ENCODE measurements at regions not wholly inside any gene's neighbourhood (a gene's known extent, or its start where the extent isn't known, plus 50 kb on each side); places are given as distances from the start of the nearest gene placed in this dataset.
"Not testable (repeated sequence)": the region's sequence is repeated elsewhere in the genome, so short reads cannot be mapped to it uniquely, and the experiment has no call there.

DNA sequence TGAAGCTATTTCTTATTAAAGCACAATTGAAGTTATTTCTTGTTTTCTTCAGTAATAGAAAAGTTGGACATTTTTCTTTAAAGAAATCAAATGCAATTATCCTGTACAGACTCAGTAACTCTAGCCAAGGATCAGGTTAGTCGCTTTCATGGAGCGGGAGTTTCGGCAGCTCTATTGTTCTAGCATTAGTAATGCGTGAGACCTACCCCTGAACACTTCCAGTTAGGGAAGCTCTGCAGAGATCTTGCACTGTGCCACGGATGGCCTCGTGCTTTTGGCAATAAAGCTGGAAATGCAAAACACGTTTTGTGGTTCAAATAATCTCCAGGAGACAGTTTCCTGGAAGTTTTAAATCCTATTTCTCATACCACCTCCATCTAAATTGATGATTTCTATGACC lies 488.4 kb downstream of the SETD4 start:
- Histone ChIP-seq H3K27me3 (ENCODE audit: control insufficient read depth, insufficient read depth, low read length) (no peaks in the 10 kb centered on the region), H3K9me3 (replicated peaks; ENCODE audit: control insufficient read depth, low read depth, low read length) (no peaks in the 10 kb centered on the region), H3K4me1 (ENCODE audit: control insufficient read depth, insufficient read depth, low read length) (no peaks in the 10 kb centered on the region), H3K4me3 (ENCODE audit: low read length) (no peak overlapping the region), H3K36me3 (ENCODE audit: control insufficient read depth, insufficient read depth, low read length) (no peaks in the 10 kb centered on the region), H3K27ac (ENCODE audit: low read length) (no peak overlapping the region)
- DNase-seq = no peak
- WGBS (ENCODE audit: insufficient coverage) = 60% methylated on average over 4 of the region's 7 CpGs

DNA sequence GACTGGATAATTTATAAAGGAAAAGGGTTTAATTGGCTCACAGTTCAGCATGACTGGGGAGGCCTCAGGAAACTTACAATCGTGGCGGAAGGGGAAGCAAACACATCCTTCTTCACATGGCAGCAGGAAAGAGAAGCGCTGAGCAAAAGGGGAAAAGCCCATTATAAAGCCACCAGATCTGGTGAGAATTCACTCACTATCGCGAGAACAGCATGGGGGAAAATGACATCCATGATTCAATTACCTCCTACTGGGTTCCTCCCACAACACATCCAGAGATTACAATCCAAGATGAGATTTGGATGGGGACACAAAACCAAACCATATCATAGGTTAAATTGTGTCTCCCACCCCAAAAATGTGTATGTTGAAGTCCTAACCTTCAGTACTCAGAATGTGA lies 491.7 kb downstream of the SETD4 start:
- DNase-seq = no peak
- Histone ChIP-seq H3K27ac (ENCODE audit: low read length) (no peak overlapping the region), H3K27me3 (ENCODE audit: control insufficient read depth, insufficient read depth, low read length) (no peaks in the 10 kb centered on the region), H3K9me3 (replicated peaks; ENCODE audit: control insufficient read depth, low read depth, low read length) (no peaks in the 10 kb centered on the region), H3K4me3 (ENCODE audit: low read length) (no peak overlapping the region), H3K4me1 (ENCODE audit: control insufficient read depth, insufficient read depth, low read length) (peaks cover 10% of the 10 kb centered on the region), H3K36me3 (ENCODE audit: control insufficient read depth, insufficient read depth, low read length) (no peaks in the 10 kb centered on the region)
- no CpG with 5 or more reads among the region's 5 CpGs for WGBS (ENCODE audit: insufficient coverage)

- Histone ChIP-seq H3K9me3 (replicated peaks; ENCODE audit: control insufficient read depth, low read depth, low read length) (no peaks in the 10 kb centered on the region), H3K4me3 (ENCODE audit: low read length) (no peak overlapping the region), H3K27me3 (ENCODE audit: control insufficient read depth, insufficient read depth, low read length) (no peaks in the 10 kb centered on the region), H3K36me3 (ENCODE audit: control insufficient read depth, insufficient read depth, low read length) (no peaks in the 10 kb centered on the region), H3K27ac (ENCODE audit: low read length) (no peak overlapping the region), H3K4me1 (ENCODE audit: control insufficient read depth, insufficient read depth, low read length) (peaks cover 10% of the 10 kb centered on the region)
- no CpG with 5 or more reads among the region's 3 CpGs for WGBS (ENCODE audit: insufficient coverage)
- no peak for DNase-seq
These were observed 493.5 kb downstream of the SETD4 start for GRCh38 chr21:35566874-35567273.

DNA sequence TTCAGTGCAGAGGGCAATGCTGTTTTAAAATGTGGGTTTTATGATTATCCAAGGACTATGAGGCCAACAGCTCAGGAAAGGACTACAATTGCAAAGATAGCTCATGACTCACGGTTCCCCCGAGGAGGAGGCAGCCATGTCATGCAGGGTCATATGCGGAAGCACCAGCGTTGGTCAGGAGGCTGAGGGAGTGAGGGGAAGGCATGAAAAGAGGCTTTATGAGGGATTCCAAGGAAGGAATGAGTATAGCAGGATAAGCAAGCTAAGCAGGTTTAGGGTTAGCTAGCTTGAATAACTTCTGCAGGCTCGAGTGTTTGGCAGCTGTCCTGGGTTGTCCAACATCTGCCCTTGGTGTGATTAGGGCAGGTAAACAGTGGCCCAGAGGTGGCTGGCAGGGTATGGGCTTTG lies 495.1 kb downstream of the SETD4 start:
- Histone ChIP-seq H3K9me3 (replicated peaks; ENCODE audit: control insufficient read depth, low read depth, low read length) (no peaks in the 10 kb centered on the region), H3K4me3 (ENCODE audit: low read length) (no peak overlapping the region), H3K4me1 (ENCODE audit: control insufficient read depth, insufficient read depth, low read length) (peaks cover 10% of the 10 kb centered on the region), H3K27ac (ENCODE audit: low read length) (peak overlapping the region; percentile 51), H3K36me3 (ENCODE audit: control insufficient read depth, insufficient read depth, low read length) (no peaks in the 10 kb centered on the region), H3K27me3 (ENCODE audit: control insufficient read depth, insufficient read depth, low read length) (no peaks in the 10 kb centered on the region)
- 31% methylated on average over 5 of the region's 5 CpGs for WGBS (ENCODE audit: insufficient coverage)
- peak; percentile 59 for DNase-seq

DNA sequence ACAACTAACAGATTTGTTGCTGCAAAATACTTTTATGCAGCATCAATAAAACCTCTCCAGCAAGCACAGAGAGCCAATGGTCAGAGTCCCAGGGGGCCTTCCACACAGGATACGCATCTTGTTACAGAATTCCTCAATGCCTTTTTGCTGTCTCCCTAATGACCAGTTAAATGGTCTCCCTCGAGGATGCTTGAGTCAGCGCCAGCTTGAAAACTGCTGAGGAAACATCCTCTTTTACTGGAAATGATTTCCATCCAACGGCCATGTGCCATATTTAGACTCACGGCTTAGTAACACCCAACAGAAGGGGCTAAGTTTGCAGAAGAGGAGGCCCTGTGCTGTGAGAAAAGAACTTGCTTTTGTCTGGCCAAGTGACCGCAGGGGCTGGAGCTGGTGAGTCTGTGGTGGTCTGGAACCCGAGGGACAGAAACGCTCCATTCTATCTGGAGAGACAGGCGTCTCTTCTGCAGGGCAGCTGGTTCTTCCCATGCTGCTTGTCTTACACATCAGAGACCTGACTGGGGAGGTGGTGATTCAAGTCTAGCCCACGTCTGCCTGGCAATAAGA lies 496.4 kb downstream of the SETD4 start:
- WGBS (ENCODE audit: insufficient coverage) = 24% methylated on average over 7 of the region's 10 CpGs
- Histone ChIP-seq H3K27ac (ENCODE audit: low read length) (peak overlapping the region; percentile 75), H3K4me1 (ENCODE audit: control insufficient read depth, insufficient read depth, low read length) (peaks cover 10% of the 10 kb centered on the region), H3K4me3 (ENCODE audit: low read length) (peak overlapping the region; percentile 10), H3K9me3 (replicated peaks; ENCODE audit: control insufficient read depth, low read depth, low read length) (no peaks in the 10 kb centered on the region), H3K36me3 (ENCODE audit: control insufficient read depth, insufficient read depth, low read length) (no peaks in the 10 kb centered on the region), H3K27me3 (ENCODE audit: control insufficient read depth, insufficient read depth, low read length) (no peaks in the 10 kb centered on the region)
- DNase-seq = peak; percentile 89

DNA sequence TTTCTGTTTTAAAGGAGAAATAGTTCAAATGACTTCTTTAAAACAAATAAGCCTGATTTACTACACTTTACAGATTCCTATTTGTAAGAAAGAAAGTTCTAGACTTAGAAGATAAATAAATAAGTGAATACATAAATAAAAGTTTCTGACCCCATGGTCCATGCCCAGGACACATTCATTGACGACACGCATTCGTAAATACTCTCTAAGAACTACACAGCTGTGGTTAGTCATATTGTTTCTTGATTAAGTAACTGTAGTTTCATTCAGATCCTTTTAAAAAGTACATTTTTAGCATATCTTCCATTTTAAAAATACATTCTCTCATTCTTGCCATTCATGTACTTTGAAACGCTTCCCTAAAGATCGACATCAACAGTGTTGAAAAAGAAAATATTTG lies 497.4 kb downstream of the SETD4 start:
- no CpG with 5 or more reads among the region's 5 CpGs for WGBS (ENCODE audit: insufficient coverage)
- Histone ChIP-seq H3K4me3 (ENCODE audit: low read length) (no peak overlapping the region), H3K27me3 (ENCODE audit: control insufficient read depth, insufficient read depth, low read length) (no peaks in the 10 kb centered on the region), H3K27ac (ENCODE audit: low read length) (no peak overlapping the region), H3K9me3 (replicated peaks; ENCODE audit: control insufficient read depth, low read depth, low read length) (no peaks in the 10 kb centered on the region), H3K4me1 (ENCODE audit: control insufficient read depth, insufficient read depth, low read length) (peaks cover 10% of the 10 kb centered on the region), H3K36me3 (ENCODE audit: control insufficient read depth, insufficient read depth, low read length) (no peaks in the 10 kb centered on the region)
- no peak for DNase-seq

GRCh38 chr21:35561116-35561515 lies 499.2 kb downstream of the SETD4 start:
- H3K27ac ChIP-seq (ENCODE audit: low read length) = no peak overlapping the region
- H3K9me3 ChIP-seq (replicated peaks; ENCODE audit: control insufficient read depth, low read depth, low read length) = no peaks in the 10 kb centered on the region
- H3K4me1 ChIP-seq (ENCODE audit: control insufficient read depth, insufficient read depth, low read length) = peaks cover 10% of the 10 kb centered on the region
- DNase-seq = no peak
- no CpG with 5 or more reads among the region's 4 CpGs for WGBS (ENCODE audit: insufficient coverage)
- H3K4me3 ChIP-seq (ENCODE audit: low read length) = no peak overlapping the region
- H3K27me3 ChIP-seq (ENCODE audit: control insufficient read depth, insufficient read depth, low read length) = no peaks in the 10 kb centered on the region
- H3K36me3 ChIP-seq (ENCODE audit: control insufficient read depth, insufficient read depth, low read length) = no peaks in the 10 kb centered on the region

DNA sequence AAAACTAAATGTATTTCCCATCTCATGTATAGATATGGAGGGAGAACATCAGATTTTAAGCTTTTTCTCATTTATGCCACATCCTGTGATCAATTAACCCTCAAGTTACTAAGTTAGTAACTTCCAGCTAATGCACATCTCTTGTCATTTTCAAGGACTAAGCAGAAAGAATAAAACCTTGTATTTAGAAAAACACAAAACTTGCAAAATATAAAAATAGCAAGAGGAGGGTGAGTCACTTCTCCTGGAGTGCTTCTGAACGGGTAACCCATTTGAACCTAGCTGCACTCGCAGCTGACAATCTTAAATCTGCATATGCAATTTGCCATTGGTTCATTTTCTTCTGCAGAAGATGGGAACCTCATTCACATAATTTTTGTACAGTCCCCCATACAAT lies 500.5 kb downstream of the SETD4 start:
- Histone ChIP-seq H3K4me1 (ENCODE audit: control insufficient read depth, insufficient read depth, low read length) (peaks cover 5% of the 10 kb centered on the region), H3K27me3 (ENCODE audit: control insufficient read depth, insufficient read depth, low read length) (no peaks in the 10 kb centered on the region), H3K36me3 (ENCODE audit: control insufficient read depth, insufficient read depth, low read length) (no peaks in the 10 kb centered on the region), H3K27ac (ENCODE audit: low read length) (no peak overlapping the region), H3K9me3 (replicated peaks; ENCODE audit: control insufficient read depth, low read depth, low read length) (no peaks in the 10 kb centered on the region), H3K4me3 (ENCODE audit: low read length) (no peak overlapping the region)
- 67% methylated on average over 2 of the region's 2 CpGs for WGBS (ENCODE audit: insufficient coverage)
- DNase-seq = no peak

- 46% methylated on average over 6 of the region's 9 CpGs for WGBS (ENCODE audit: insufficient coverage)
- H3K27me3 ChIP-seq (ENCODE audit: control insufficient read depth, insufficient read depth, low read length) = no peaks in the 10 kb centered on the region
- no peaks in the 10 kb centered on the region for H3K36me3 ChIP-seq (ENCODE audit: control insufficient read depth, insufficient read depth, low read length)
- peaks cover 4% of the 10 kb centered on the region for H3K4me1 ChIP-seq (ENCODE audit: control insufficient read depth, insufficient read depth, low read length)
- H3K27ac ChIP-seq (ENCODE audit: low read length) = no peak overlapping the region
- no peaks in the 10 kb centered on the region for H3K9me3 ChIP-seq (replicated peaks; ENCODE audit: control insufficient read depth, low read depth, low read length)
- peak; percentile 70 for DNase-seq
- no peak overlapping the region for H3K4me3 ChIP-seq (ENCODE audit: low read length)
These were observed 501.0 kb downstream of the SETD4 start for GRCh38 chr21:35559128-35559828.

DNA sequence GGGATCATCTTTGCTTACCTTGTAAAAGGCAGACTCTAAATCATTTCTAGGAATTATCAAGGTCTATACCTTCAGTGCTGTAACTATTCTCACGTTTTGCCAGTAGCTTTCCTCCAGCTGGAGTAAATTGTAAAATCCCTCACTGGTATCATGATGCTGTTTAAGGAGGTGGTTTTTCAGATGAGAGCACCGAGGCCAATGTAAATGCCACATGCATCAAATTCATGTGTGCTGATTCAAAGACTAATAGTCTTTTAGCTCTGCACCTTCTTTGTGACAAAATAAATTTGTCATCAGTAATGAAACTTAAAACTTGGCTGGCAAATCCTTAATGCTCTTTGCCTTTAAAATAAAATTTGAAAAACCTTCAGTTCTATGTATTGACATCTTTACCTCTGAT lies 503.8 kb downstream of the SETD4 start:
- no peaks in the 10 kb centered on the region for H3K4me1 ChIP-seq (ENCODE audit: control insufficient read depth, insufficient read depth, low read length)
- H3K36me3 ChIP-seq (ENCODE audit: control insufficient read depth, insufficient read depth, low read length) = no peaks in the 10 kb centered on the region
- WGBS (ENCODE audit: insufficient coverage) = no CpG with 5 or more reads among the region's 2 CpGs
- DNase-seq = no peak
- H3K27ac ChIP-seq (ENCODE audit: low read length) = no peak overlapping the region
- no peak overlapping the region for H3K4me3 ChIP-seq (ENCODE audit: low read length)
- no peaks in the 10 kb centered on the region for H3K27me3 ChIP-seq (ENCODE audit: control insufficient read depth, insufficient read depth, low read length)
- H3K9me3 ChIP-seq (replicated peaks; ENCODE audit: control insufficient read depth, low read depth, low read length) = no peaks in the 10 kb centered on the region

DNA sequence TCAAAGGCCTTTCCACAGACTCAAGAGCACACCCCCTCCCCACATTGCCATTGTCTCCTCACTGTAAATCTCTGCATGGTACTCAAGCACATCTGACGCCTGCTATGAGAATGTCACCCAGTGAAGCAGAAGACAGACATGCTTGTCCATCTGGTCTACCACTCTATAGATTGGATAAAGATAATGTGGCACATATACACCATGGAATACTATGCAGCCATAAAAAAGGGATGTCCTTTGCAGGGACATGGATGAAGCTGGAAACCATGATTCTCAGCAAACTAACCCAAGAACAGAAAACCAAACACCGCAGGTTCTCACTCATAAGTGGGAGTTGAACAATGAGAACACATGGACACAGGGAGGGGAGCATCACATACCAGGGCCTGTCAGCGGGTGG lies 503.4 kb upstream of the RUNX1 start:
- not testable (repeated sequence) for H3K27me3 ChIP-seq (ENCODE audit: control insufficient read depth, insufficient read depth, low read length); DNase-seq; H3K4me3 ChIP-seq (ENCODE audit: low read length); H3K4me1 ChIP-seq (ENCODE audit: control insufficient read depth, insufficient read depth, low read length); H3K36me3 ChIP-seq (ENCODE audit: control insufficient read depth, insufficient read depth, low read length); H3K9me3 ChIP-seq (replicated peaks; ENCODE audit: control insufficient read depth, low read depth, low read length); H3K27ac ChIP-seq (ENCODE audit: low read length)
- WGBS (ENCODE audit: insufficient coverage) = no CpG with 5 or more reads among the region's 3 CpGs
